GM19463 (cell line): ENCODE measurements at regions not wholly inside any gene's neighbourhood (a gene's known extent, or its start where the extent isn't known, plus 50 kb on each side); places are given as distances from the start of the nearest gene placed in this dataset.
"Not testable (repeated sequence)": the region's sequence is repeated elsewhere in the genome, so short reads cannot be mapped to it uniquely, and the experiment has no call there.

Experiments
- ATAC-seq: cut with Tn5 transposase; IDR thresholded peaks from one replicate; pipeline ENCODE4 v1.9.1; 2021; ENCODE audit warnings: mild to moderate bottlenecking, moderate library complexity; ENCODE audit not compliant: unreplicated experiment

GRCh38 chr6:21947227-21947626 lies 349.6 kb downstream of the PRL start:
- ATAC-seq, result not testable (repeated sequence)

GRCh38 chr6:21947731-21948386 lies 349.0 kb downstream of the PRL start:
- ATAC-seq, result no peak

- no peak for ATAC-seq
Observed at GRCh38 chr6:21949211-21949801, 347.5 kb downstream of the PRL start.

GRCh38 chr6:21952367-21952766 lies 344.5 kb downstream of the PRL start:
- no peak for ATAC-seq

GRCh38 chr6:21953831-21954801 lies 342.7 kb downstream of the PRL start:
- ATAC-seq, result no peak

- no peak for ATAC-seq
Observed at GRCh38 chr6:21955053-21955595, 341.7 kb downstream of the PRL start.

- no peak for ATAC-seq
Observed at GRCh38 chr6:21955951-21956350, 340.9 kb downstream of the PRL start.

GRCh38 chr6:21958428-21958827 lies 338.4 kb downstream of the PRL start:
- ATAC-seq, result no peak

- ATAC-seq, result no peak
Observed at GRCh38 chr6:21961226-21961625, 335.6 kb downstream of the PRL start.

- no peak for ATAC-seq
Observed at GRCh38 chr6:21965016-21965415, 331.8 kb downstream of the PRL start.

GRCh38 chr6:21965953-21966539 lies 330.8 kb downstream of the PRL start:
- no peak for ATAC-seq

GRCh38 chr6:21967056-21967974 lies 329.5 kb downstream of the PRL start:
- no peak for ATAC-seq

GRCh38 chr6:21968411-21968810 lies 328.4 kb downstream of the PRL start:
- ATAC-seq, result no peak

GRCh38 chr6:21969192-21969591 lies 327.6 kb downstream of the PRL start:
- no peak for ATAC-seq

GRCh38 chr6:21970569-21971300 lies 326.1 kb downstream of the PRL start:
- ATAC-seq, result no peak

- ATAC-seq, result no peak
Observed at GRCh38 chr6:21971541-21971940, 325.3 kb downstream of the PRL start.

GRCh38 chr6:21972516-21972915 lies 324.3 kb downstream of the PRL start:
- ATAC-seq, result no peak

- no peak for ATAC-seq
Observed at GRCh38 chr6:21977346-21977745, 319.5 kb downstream of the PRL start.

- ATAC-seq, result no peak
Observed at GRCh38 chr6:21981235-21981833, 315.5 kb downstream of the PRL start.
